HepG2 (cell line): ENCODE measurements at regions not wholly inside any gene's neighbourhood (a gene's known extent, or its start where the extent isn't known, plus 50 kb on each side); places are given as distances from the start of the nearest gene placed in this dataset.
A peak's percentile ranks its signal among the peaks of the same experiment; 100 is the strongest.

ENCODE experiments used
- ATF1 ChIP-seq: IDR thresholded peaks from 2 replicates; pipeline ENCODE4 v1.6.1; 2016; ENCODE audit warnings: mild to moderate bottlenecking, control low read depth
- HDAC2 ChIP-seq: sonication (generic); formaldehyde crosslinking; IDR thresholded peaks from 2 replicates; pipeline ENCODE4 v1.4.0; 2020; ENCODE audit warnings: missing genetic modification reagents
- HMG20A ChIP-seq: IDR thresholded peaks from 2 replicates; pipeline ENCODE4 v1.6.1; 2016; ENCODE audit warnings: borderline replicate concordance
- IRX3 ChIP-seq: sonication (generic); formaldehyde crosslinking; IDR thresholded peaks from 2 replicates; pipeline ENCODE4 v1.8.1; 2023; ENCODE audit warnings: mild to moderate bottlenecking, low read depth, missing genetic modification reagents, borderline replicate concordance
- JARID2 ChIP-seq: sonication (generic); formaldehyde crosslinking; IDR thresholded peaks from 2 replicates; pipeline ENCODE4 v1.8.1; 2023; ENCODE audit warnings: missing genetic modification reagents, inconsistent platforms; ENCODE audit not compliant: insufficient replicate concordance
- PAXIP1 ChIP-seq: sonication (generic); formaldehyde crosslinking; conservative IDR thresholded peaks from 2 replicates; pipeline ENCODE4 v1.4.0; 2020; ENCODE audit warnings: mild to moderate bottlenecking, missing genetic modification reagents, moderate library complexity
- PHF5A ChIP-seq: IDR thresholded peaks from one replicate; pipeline ENCODE4 v1.6.1; 2018; ENCODE audit warnings: low read depth, missing genetic modification reagents; ENCODE audit not compliant: unreplicated experiment
- RXRB ChIP-seq: IDR thresholded peaks from 2 replicates; pipeline ENCODE4 v1.6.1; 2016; ENCODE audit warnings: borderline replicate concordance, missing genetic modification reagents, missing compliant biosample characterization
- SIN3B ChIP-seq: fragments of 150-350 bp; IDR thresholded peaks from 2 replicates; pipeline ENCODE4 v1.6.1; 2014; ENCODE audit warnings: low read length
- SSRP1 ChIP-seq: IDR thresholded peaks from 2 replicates; pipeline ENCODE4 v1.6.1; 2016; ENCODE audit warnings: control low read depth
- ZNF337 ChIP-seq: sonication (generic); formaldehyde crosslinking; IDR thresholded peaks from 2 replicates; pipeline ENCODE4 v1.5.1; 2020; ENCODE audit warnings: missing genetic modification reagents, low read depth, mild to moderate bottlenecking, borderline replicate concordance
- ZNF546 ChIP-seq: sonication (generic); formaldehyde crosslinking; conservative IDR thresholded peaks from 2 replicates; pipeline ENCODE4 v1.8.1; 2023; ENCODE audit warnings: mild to moderate bottlenecking, missing genetic modification reagents
- ZNF614 ChIP-seq: IDR thresholded peaks from 2 replicates; pipeline ENCODE4 v1.6.1; 2018; ENCODE audit warnings: missing biosample characterization, missing genetic modification reagents, inconsistent platforms, borderline replicate concordance
- ZNF782 ChIP-seq: sonication (generic); formaldehyde crosslinking; IDR thresholded peaks from 2 replicates; pipeline ENCODE4 v1.4.0; 2020; ENCODE audit warnings: missing genetic modification reagents, mild to moderate bottlenecking, borderline replicate concordance
- TF ChIP-seq, protein P1 (sequence below): sonication (generic); formaldehyde crosslinking; conservative IDR thresholded peaks from 2 replicates; pipeline ENCODE4 v1.8.1; 2023; ENCODE audit warnings: missing genetic modification reagents
- TF ChIP-seq, protein P2 (sequence below): sonication (generic); formaldehyde crosslinking; IDR thresholded peaks from 2 replicates; pipeline ENCODE4 v1.5.0; 2020; ENCODE audit warnings: missing genetic modification reagents
- TF ChIP-seq, protein P3 (sequence below): sonication (generic); formaldehyde crosslinking; IDR thresholded peaks from 2 replicates; pipeline ENCODE4 v1.4.0; 2020; ENCODE audit warnings: mild to moderate bottlenecking, missing genetic modification reagents, borderline replicate concordance
- TF ChIP-seq, protein P4 (sequence below): IDR thresholded peaks from 2 replicates; pipeline ENCODE4 v1.4.0; 2020; ENCODE audit warnings: mild to moderate bottlenecking, missing genetic modification reagents

DNA sequence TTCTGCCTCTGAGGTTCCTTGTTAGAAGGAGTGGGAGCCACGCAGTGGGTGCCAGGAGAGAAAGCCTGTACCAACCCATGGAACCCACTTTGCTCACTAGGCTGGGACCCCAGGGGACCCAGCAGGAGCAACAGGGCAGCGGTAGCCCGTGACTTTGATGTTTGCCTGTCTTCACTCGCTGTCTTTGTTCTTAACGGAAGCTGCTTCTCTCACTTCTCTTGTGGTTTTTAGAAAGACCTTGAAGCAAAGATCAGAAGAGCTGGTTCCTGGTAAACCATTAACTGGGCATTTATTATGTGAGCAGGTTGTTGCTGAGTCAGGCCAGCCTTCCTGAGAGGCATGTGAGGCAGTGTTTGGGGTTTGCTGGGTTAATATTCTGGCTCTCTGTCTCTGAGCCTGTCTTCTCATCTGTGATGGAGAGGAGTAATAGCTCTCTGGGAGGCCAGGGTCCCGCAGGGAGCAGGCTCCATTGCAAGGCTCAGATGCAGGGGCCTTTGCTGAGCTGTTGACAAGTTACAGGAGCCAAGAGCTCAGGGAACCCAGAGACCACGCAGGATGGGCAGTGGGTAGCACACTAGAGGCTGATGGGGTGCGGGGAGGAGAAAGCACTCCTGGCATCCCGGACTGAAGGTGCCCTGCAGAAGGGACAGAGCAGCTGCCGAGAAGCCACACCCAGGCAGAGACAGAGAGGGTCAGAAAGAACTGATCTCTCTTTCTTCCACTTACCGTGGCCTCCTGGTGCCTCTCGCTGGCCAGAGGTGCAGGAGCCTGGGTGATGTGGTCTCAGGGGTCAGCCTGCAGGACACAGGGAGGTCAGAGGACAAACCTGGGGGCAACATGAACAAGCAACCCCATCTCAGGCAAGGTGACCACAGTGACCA lies 367.5 kb upstream of the C1orf174 start (continued):
- TF ChIP-seq, protein P1, sequence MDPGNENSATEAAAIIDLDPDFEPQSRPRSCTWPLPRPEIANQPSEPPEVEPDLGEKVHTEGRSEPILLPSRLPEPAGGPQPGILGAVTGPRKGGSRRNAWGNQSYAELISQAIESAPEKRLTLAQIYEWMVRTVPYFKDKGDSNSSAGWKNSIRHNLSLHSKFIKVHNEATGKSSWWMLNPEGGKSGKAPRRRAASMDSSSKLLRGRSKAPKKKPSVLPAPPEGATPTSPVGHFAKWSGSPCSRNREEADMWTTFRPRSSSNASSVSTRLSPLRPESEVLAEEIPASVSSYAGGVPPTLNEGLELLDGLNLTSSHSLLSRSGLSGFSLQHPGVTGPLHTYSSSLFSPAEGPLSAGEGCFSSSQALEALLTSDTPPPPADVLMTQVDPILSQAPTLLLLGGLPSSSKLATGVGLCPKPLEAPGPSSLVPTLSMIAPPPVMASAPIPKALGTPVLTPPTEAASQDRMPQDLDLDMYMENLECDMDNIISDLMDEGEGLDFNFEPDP (CRISPR knock-in tag): no peak
- TF ChIP-seq SIN3B (no peak), SSRP1 (CRISPR knock-in tag) (no peak), ZNF546 (CRISPR knock-in tag) (no peak), ZNF782 (CRISPR knock-in tag) (no peak), PAXIP1 (CRISPR knock-in tag) (peak; percentile 94), IRX3 (CRISPR knock-in tag) (no peak), HDAC2 (CRISPR knock-in tag) (peak; percentile 81), HMG20A (CRISPR knock-in tag) (peak; percentile 94), PHF5A (CRISPR knock-in tag) (peak; percentile 45), ATF1 (CRISPR knock-in tag) (no peak), RXRB (CRISPR knock-in tag) (peak; percentile 93), ZNF614 (CRISPR knock-in tag) (peak; percentile 58; the same call in 1 of the 2 replicates), JARID2 (CRISPR knock-in tag) (no peak), ZNF337 (no peak)
- TF ChIP-seq, protein P2, sequence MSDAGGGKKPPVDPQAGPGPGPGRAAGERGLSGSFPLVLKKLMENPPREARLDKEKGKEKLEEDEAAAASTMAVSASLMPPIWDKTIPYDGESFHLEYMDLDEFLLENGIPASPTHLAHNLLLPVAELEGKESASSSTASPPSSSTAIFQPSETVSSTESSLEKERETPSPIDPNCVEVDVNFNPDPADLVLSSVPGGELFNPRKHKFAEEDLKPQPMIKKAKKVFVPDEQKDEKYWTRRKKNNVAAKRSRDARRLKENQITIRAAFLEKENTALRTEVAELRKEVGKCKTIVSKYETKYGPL (CRISPR knock-in tag): no peak
- TF ChIP-seq, protein P3, sequence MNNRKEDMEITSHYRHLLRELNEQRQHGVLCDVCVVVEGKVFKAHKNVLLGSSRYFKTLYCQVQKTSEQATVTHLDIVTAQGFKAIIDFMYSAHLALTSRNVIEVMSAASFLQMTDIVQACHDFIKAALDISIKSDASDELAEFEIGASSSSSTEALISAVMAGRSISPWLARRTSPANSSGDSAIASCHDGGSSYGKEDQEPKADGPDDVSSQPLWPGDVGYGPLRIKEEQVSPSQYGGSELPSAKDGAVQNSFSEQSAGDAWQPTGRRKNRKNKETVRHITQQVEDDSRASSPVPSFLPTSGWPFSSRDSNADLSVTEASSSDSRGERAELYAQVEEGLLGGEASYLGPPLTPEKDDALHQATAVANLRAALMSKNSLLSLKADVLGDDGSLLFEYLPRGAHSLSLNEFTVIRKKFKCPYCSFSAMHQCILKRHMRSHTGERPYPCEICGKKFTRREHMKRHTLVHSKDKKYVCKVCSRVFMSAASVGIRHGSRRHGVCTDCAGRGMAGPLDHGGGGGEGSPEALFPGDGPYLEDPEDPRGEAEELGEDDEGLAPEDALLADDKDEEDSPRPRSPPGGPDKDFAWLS (CRISPR knock-in tag): no peak
- TF ChIP-seq, protein P4, sequence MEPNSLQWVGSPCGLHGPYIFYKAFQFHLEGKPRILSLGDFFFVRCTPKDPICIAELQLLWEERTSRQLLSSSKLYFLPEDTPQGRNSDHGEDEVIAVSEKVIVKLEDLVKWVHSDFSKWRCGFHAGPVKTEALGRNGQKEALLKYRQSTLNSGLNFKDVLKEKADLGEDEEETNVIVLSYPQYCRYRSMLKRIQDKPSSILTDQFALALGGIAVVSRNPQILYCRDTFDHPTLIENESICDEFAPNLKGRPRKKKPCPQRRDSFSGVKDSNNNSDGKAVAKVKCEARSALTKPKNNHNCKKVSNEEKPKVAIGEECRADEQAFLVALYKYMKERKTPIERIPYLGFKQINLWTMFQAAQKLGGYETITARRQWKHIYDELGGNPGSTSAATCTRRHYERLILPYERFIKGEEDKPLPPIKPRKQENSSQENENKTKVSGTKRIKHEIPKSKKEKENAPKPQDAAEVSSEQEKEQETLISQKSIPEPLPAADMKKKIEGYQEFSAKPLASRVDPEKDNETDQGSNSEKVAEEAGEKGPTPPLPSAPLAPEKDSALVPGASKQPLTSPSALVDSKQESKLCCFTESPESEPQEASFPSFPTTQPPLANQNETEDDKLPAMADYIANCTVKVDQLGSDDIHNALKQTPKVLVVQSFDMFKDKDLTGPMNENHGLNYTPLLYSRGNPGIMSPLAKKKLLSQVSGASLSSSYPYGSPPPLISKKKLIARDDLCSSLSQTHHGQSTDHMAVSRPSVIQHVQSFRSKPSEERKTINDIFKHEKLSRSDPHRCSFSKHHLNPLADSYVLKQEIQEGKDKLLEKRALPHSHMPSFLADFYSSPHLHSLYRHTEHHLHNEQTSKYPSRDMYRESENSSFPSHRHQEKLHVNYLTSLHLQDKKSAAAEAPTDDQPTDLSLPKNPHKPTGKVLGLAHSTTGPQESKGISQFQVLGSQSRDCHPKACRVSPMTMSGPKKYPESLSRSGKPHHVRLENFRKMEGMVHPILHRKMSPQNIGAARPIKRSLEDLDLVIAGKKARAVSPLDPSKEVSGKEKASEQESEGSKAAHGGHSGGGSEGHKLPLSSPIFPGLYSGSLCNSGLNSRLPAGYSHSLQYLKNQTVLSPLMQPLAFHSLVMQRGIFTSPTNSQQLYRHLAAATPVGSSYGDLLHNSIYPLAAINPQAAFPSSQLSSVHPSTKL: peak; percentile 93
